ENCODE measurements at regions not wholly inside any gene's neighbourhood (a gene's known extent, or its start where the extent isn't known, plus 50 kb on each side); places are given as distances from the start of the nearest gene placed in this dataset.

- DNase-seq (ENCODE audit: low read depth, low spot score), result no peak
- Mint-ChIP-seq H3K4me3 (no peak overlapping the region), H3K9me3 (no peaks in the 10 kb centered on the region), H3K27me3 (ENCODE audit: low read depth) (no peaks in the 10 kb centered on the region), H3K27ac (ENCODE audit: unreplicated experiment) (no peak overlapping the region), H3K36me3 (ENCODE audit: low read depth) (no peaks in the 10 kb centered on the region), H3K4me1 (no peaks in the 10 kb centered on the region)
- TF ChIP-seq, protein P1, sequence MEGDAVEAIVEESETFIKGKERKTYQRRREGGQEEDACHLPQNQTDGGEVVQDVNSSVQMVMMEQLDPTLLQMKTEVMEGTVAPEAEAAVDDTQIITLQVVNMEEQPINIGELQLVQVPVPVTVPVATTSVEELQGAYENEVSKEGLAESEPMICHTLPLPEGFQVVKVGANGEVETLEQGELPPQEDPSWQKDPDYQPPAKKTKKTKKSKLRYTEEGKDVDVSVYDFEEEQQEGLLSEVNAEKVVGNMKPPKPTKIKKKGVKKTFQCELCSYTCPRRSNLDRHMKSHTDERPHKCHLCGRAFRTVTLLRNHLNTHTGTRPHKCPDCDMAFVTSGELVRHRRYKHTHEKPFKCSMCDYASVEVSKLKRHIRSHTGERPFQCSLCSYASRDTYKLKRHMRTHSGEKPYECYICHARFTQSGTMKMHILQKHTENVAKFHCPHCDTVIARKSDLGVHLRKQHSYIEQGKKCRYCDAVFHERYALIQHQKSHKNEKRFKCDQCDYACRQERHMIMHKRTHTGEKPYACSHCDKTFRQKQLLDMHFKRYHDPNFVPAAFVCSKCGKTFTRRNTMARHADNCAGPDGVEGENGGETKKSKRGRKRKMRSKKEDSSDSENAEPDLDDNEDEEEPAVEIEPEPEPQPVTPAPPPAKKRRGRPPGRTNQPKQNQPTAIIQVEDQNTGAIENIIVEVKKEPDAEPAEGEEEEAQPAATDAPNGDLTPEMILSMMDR (conservative IDR thresholded peaks at IDR 0.05), result no peak
Measured at GRCh38 chr3:89622063-89622700, 514.8 kb downstream of the EPHA3 start.

GRCh38 chr3:89624494-89624893, 517.1 kb downstream of the EPHA3 start:
- no peaks in the 10 kb centered on the region for H3K27me3 Mint-ChIP-seq (ENCODE audit: low read depth)
- H3K4me1 Mint-ChIP-seq, result no peaks in the 10 kb centered on the region
- no peak for DNase-seq (ENCODE audit: low read depth, low spot score)
- TF ChIP-seq, protein P1 (conservative IDR thresholded peaks at IDR 0.05), result no peak
- peaks cover 3% of the 10 kb centered on the region for H3K9me3 Mint-ChIP-seq
- H3K27ac Mint-ChIP-seq (ENCODE audit: unreplicated experiment), result no peak overlapping the region
- no peaks in the 10 kb centered on the region for H3K36me3 Mint-ChIP-seq (ENCODE audit: low read depth)
- no peak overlapping the region for H3K4me3 Mint-ChIP-seq

GRCh38 chr3:89625945-89626344, 518.5 kb downstream of the EPHA3 start:
- H3K9me3 Mint-ChIP-seq, result peaks cover 6% of the 10 kb centered on the region
- no peak for DNase-seq (ENCODE audit: low read depth, low spot score)
- no peaks in the 10 kb centered on the region for H3K36me3 Mint-ChIP-seq (ENCODE audit: low read depth)
- no peak overlapping the region for H3K27ac Mint-ChIP-seq (ENCODE audit: unreplicated experiment)
- TF ChIP-seq, protein P1 (conservative IDR thresholded peaks at IDR 0.05), result no peak
- no peak overlapping the region for H3K4me3 Mint-ChIP-seq
- H3K4me1 Mint-ChIP-seq, result no peaks in the 10 kb centered on the region
- H3K27me3 Mint-ChIP-seq (ENCODE audit: low read depth), result no peaks in the 10 kb centered on the region

GRCh38 chr3:89628856-89629670, 521.6 kb downstream of the EPHA3 start:
- peaks cover 6% of the 10 kb centered on the region for H3K9me3 Mint-ChIP-seq
- no peaks in the 10 kb centered on the region for H3K36me3 Mint-ChIP-seq (ENCODE audit: low read depth)

GRCh38 chr3:89635137-89635536, 527.7 kb downstream of the EPHA3 start:
- TF ChIP-seq, protein P1 (conservative IDR thresholded peaks at IDR 0.05), result no peak
- H3K4me3 Mint-ChIP-seq, result no peak overlapping the region
- H3K27ac Mint-ChIP-seq (ENCODE audit: unreplicated experiment), result no peak overlapping the region
- no peaks in the 10 kb centered on the region for H3K4me1 Mint-ChIP-seq
- peaks cover 2% of the 10 kb centered on the region for H3K9me3 Mint-ChIP-seq
- no peak for DNase-seq (ENCODE audit: low read depth, low spot score)
- H3K36me3 Mint-ChIP-seq (ENCODE audit: low read depth), result no peaks in the 10 kb centered on the region
- H3K27me3 Mint-ChIP-seq (ENCODE audit: low read depth), result no peaks in the 10 kb centered on the region

More at GRCh38 chr3:89628856-89629670, 521.6 kb downstream of the EPHA3 start:
- Mint-ChIP-seq H3K4me3 (no peak overlapping the region), H3K27ac (ENCODE audit: unreplicated experiment) (no peak overlapping the region), H3K4me1 (no peaks in the 10 kb centered on the region), H3K27me3 (ENCODE audit: low read depth) (no peaks in the 10 kb centered on the region)
- TF ChIP-seq, protein P1 (conservative IDR thresholded peaks at IDR 0.05), result no peak
- no peak for DNase-seq (ENCODE audit: low read depth, low spot score)
